ENCODE measurements at regions not wholly inside any gene's neighbourhood (a gene's known extent, or its start where the extent isn't known, plus 50 kb on each side); places are given as distances from the start of the nearest gene placed in this dataset.

- TF ChIP-seq POLR2AphosphoS5 (IDR thresholded peaks at IDR 0.05; ENCODE audit: low read depth, low read length), result no peak
- TF ChIP-seq CTCF (IDR thresholded peaks at IDR 0.05 in 2 of 3, conservative IDR thresholded peaks at IDR 0.05 in 1 of 3; ENCODE audit: borderline replicate concordance in 1 of 3, insufficient read depth in 1 of 3, low read depth in 2 of 3, low read length in 2 of 3), result no peak
- no peak for TF ChIP-seq EZH2 (IDR thresholded peaks at IDR 0.05)
- TF ChIP-seq ZFX (IDR thresholded peaks at IDR 0.05), result no peak
- no peak for TF ChIP-seq POLR2A (IDR thresholded peaks at IDR 0.05; ENCODE audit: borderline replicate concordance, extremely low read depth, insufficient read depth, insufficient read length)
- TF ChIP-seq EZH2phosphoT487 (IDR thresholded peaks at IDR 0.05; ENCODE audit: borderline replicate concordance), result no peak
- TF ChIP-seq JUND (IDR thresholded peaks at IDR 0.05), result no peak
- TF ChIP-seq EGR1 (IDR thresholded peaks at IDR 0.05; ENCODE audit: low read depth), result no peak
- no peak for TF ChIP-seq REST (IDR thresholded peaks at IDR 0.05; ENCODE audit: low read depth)
- no peak for TF ChIP-seq ELF1 (IDR thresholded peaks at IDR 0.05; ENCODE audit: borderline replicate concordance, low read depth)
- TF ChIP-seq RAD21 (IDR thresholded peaks at IDR 0.05; ENCODE audit: low read depth), result no peak
- TF ChIP-seq ZNF274 (IDR thresholded peaks at IDR 0.05; ENCODE audit: low read depth, low read length), result no peak
- no peak for TF ChIP-seq SIN3A (IDR thresholded peaks at IDR 0.05; ENCODE audit: low read depth)
- no peak for TF ChIP-seq YY1 (IDR thresholded peaks at IDR 0.05; ENCODE audit: extremely low read depth, insufficient replicate concordance, low read depth, low read length)
Observed at GRCh38 chr10:10844251-10844650, 173.4 kb upstream of the CELF2 start.

Measured in HCT116 (cell line).